Testis (tissue), 2 donors: ENCODE measurements at regions not wholly inside any gene's neighbourhood (a gene's known extent, or its start where the extent isn't known, plus 50 kb on each side); places are given as distances from the start of the nearest gene placed in this dataset.
"Not testable (repeated sequence)": the region's sequence is repeated elsewhere in the genome, so short reads cannot be mapped to it uniquely, and the experiment has no call there.

Experiments used
- DNase-seq: peaks from one replicate; pipeline ENCODE4 v3.0.0-alpha.2; 2019
- H3K27ac ChIP-seq, 2 donors: fragments of 200-600 bp; sonication (generic); one replicate each; pipeline ENCODE4 v1.5.1; 2019
- H3K27me3 ChIP-seq: fragments of 200-600 bp; sonication (generic); one replicate; pipeline ENCODE4 v1.5.1; 2019
- H3K36me3 ChIP-seq: fragments of 200-600 bp; sonication (generic); one replicate; pipeline ENCODE4 v1.5.1; 2017; ENCODE audit warnings: low read depth; ENCODE audit errors: missing control alignments
- H3K4me1 ChIP-seq: fragments of 200-600 bp; sonication (generic); one replicate; pipeline ENCODE4 v1.5.1; 2019
- H3K4me3 ChIP-seq, 2 donors: fragments of 200-600 bp; sonication (generic); one replicate each; pipeline ENCODE4 v1.5.1; 2017 to 2019
- H3K9me3 ChIP-seq: fragments of 200-600 bp; sonication (generic); one replicate; pipeline ENCODE4 v1.5.1; 2017
- CTCF ChIP-seq, 3 experiments: fragments of 450-650 bp in 2 of 3; fragments of 200-600 bp in 1 of 3; sonication (generic) in 1 of 3; IDR thresholded peaks; one replicate each; pipeline ENCODE4 v1.5.1; 2016 to 2019; ENCODE audit warnings: antibody characterized with exemption in 3 of 3, mild to moderate bottlenecking in 2 of 3, moderate library complexity in 1 of 3
- POLR2A ChIP-seq: fragments of 450-650 bp; IDR thresholded peaks from one replicate; pipeline ENCODE4 v1.6.1; 2017; ENCODE audit warnings: antibody characterized with exemption, mild to moderate bottlenecking, moderate library complexity
- WGBS, 2 donors: methylation state at CpG; one replicate each; pipeline ENCODE4 v1.1.5; 2018; 5-methylcytosine and 5-hydroxymethylcytosine counted together
- intact Hi-C: fragments of 100-400 bp; cut with DNase I; formaldehyde crosslinking; loops from one replicate; pipeline ENCODE4 v1.15.1; 2023; ENCODE audit warnings: low total_unique reads

DNA sequence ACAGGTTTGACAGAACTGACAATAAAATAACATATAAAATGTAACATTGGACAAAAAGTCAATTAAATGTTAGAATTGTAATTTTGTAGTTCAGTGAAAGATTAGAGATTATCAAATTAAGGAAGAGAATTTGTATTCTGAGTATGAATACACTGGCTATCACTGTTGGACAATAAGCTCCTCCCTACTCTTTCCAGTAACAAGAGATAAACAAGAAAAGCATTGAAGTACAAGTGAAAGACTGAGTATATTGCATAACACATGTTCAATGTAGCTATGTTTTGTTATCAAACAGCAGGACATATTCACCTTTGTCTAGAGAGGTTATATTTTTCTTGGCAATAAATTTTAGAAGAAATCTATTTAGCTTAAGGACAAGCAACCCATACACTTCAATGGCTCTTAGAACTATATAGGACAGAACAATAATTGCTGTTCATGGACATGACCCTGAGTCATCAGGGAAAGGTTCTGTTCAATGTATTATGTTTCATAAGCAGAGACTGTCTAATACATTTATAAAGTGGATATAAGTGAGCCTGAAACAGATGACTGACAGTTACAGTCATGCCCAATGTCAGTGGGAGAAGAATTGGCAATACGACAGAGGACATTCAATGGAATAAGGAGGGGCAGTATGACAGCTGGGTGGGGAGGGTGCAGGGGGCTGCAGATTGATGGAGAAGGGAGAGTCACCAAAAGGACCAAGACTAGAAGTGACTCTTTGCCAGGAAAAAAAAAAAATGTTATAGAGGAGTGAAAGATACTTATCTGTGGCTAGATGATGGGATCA, 520.4 kb downstream of the FRK start:
- no peaks in the 10 kb centered on the region for H3K9me3 ChIP-seq
- no peaks in the 10 kb centered on the region for H3K36me3 ChIP-seq
- no peaks in the 10 kb centered on the region for H3K4me1 ChIP-seq
- TF ChIP-seq POLR2A = no peak
- TF ChIP-seq CTCF (IDR thresholded peaks at IDR 0.05) = no peak
- H3K27ac ChIP-seq = no peak overlapping the region
- H3K27me3 ChIP-seq = no peaks in the 10 kb centered on the region
- WGBS, 2 donors = 86 to 100% methylated on average over 1 of the region's 1 CpG
- DNase-seq = no peak
- no peak overlapping the region for H3K4me3 ChIP-seq
- intact Hi-C loops = no loop called here

- 86 to 91% methylated on average over 6 of the region's 6 CpGs for WGBS, 2 donors
These were observed 521.2 kb downstream of the FRK start for GRCh38 chr6:115539531-115539930.

DNA sequence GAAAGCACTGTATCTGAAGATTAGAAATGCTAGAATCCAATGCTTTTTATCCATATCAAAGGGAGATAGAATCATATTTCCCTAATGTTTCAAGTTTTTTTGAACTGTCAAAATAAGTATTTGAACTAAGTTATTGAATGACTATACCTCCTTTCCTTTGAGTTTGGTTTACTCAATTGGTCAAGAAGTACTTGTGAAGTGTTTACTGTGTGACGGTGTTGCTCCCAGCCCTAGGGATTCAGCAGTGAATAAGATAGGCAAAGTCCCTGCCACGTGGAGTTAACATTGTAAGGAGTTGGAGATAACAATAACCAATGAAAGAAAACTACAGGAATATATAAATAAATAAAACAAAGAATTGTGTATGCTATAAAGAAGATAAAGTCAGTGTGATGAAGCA, 535.9 kb downstream of the FRK start:
- intact Hi-C loops = no loop called here
- no peak for DNase-seq
- no peak for TF ChIP-seq CTCF (IDR thresholded peaks at IDR 0.05)
- no peaks in the 10 kb centered on the region for H3K4me1 ChIP-seq
- no peak overlapping the region for H3K27ac ChIP-seq
- H3K27me3 ChIP-seq = no peaks in the 10 kb centered on the region
- no peaks in the 10 kb centered on the region for H3K9me3 ChIP-seq
- 73 to 75% methylated on average over 2 of the region's 2 CpGs for WGBS, 2 donors
- no peak overlapping the region for H3K4me3 ChIP-seq
- no peaks in the 10 kb centered on the region for H3K36me3 ChIP-seq

More at GRCh38 chr6:115539531-115539930, 521.2 kb downstream of the FRK start:
- Histone ChIP-seq H3K36me3 (no peaks in the 10 kb centered on the region), H3K27me3 (no peaks in the 10 kb centered on the region), H3K27ac (no peak overlapping the region), H3K4me3 (no peak overlapping the region), H3K4me1 (no peaks in the 10 kb centered on the region), H3K9me3 (no peaks in the 10 kb centered on the region)
- intact Hi-C loops = no loop called here
- TF ChIP-seq POLR2A (no peak), CTCF (IDR thresholded peaks at IDR 0.05) (no peak)
- no peak for DNase-seq

DNA sequence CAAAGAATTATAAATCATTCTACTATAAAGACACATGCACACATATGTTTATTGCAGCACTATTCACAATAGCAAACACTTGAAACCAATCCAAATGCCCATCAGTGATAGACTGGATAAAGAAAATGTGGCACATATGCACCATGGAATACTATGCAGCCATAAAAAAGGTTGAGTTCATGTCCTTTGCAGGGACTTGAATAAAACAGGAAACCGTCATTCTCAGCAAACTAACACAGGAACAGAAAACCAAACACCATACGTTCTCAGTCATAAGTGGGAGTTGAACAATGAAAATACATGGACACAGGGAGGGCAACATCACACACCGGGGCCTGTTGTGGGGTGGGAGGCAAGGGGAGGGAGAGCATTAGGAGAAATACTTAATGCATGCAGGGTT, 538.9 kb downstream of the FRK start:
- H3K36me3 ChIP-seq, intact Hi-C loops, H3K27me3 ChIP-seq, H3K9me3 ChIP-seq, H3K4me1 ChIP-seq, DNase-seq, H3K27ac ChIP-seq, H3K4me3 ChIP-seq: not testable (repeated sequence)
- WGBS, 2 donors = 73 to 74% methylated on average over 3 of the region's 3 CpGs

- no peak overlapping the region for H3K27ac ChIP-seq
- WGBS, 2 donors = 71 to 84% methylated on average over 4 of the region's 4 CpGs
- no peaks in the 10 kb centered on the region for H3K4me1 ChIP-seq
- H3K4me3 ChIP-seq = no peak overlapping the region
- TF ChIP-seq CTCF (IDR thresholded peaks at IDR 0.05) (no peak), POLR2A (no peak)
- H3K9me3 ChIP-seq = no peaks in the 10 kb centered on the region
- H3K27me3 ChIP-seq = no peaks in the 10 kb centered on the region
- no peak for DNase-seq
- intact Hi-C loops = no loop called here
- H3K36me3 ChIP-seq = no peaks in the 10 kb centered on the region
These were observed 546.0 kb downstream of the FRK start for GRCh38 chr6:115514656-115515055.
